ENCODE measurements at regions not wholly inside any gene's neighbourhood (a gene's known extent, or its start where the extent isn't known, plus 50 kb on each side); places are given as distances from the start of the nearest gene placed in this dataset.
"Not testable (repeated sequence)": the region's sequence is repeated elsewhere in the genome, so short reads cannot be mapped to it uniquely, and the experiment has no call there.

DNA sequence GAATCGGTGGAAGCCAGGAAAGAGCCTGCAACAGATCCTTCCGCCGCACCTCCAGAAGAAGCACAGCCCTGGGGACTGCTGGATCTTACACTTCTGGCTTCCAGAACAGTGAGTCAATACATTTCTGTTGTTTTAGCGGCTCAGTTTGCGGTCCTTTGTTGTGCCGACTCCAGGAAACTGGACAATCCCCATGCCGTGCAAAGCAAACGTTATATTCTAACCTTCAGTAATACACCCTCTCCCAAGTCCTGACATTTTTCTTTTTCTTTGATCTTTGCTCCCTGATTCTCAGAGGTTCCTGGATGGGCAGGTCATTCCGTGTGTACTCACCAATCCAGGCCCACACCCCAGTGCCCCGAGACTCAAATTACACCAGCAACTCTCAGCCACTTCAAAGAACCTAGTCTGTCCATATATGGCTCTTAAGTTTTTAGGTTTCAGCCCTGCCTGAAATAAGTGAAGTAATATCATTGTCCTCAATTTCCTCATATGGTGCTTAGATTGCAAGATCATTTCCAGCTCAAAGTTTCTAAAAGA is 387.1 kb upstream of the SGCG start:
- no peaks in the 10 kb centered on the region for H3K36me3 ChIP-seq
- peaks cover 0 to 15% (median 0%) of the 10 kb centered on the region in 3 donors for H3K27me3 ChIP-seq
- peaks cover 0 to 14% (median 8%) of the 10 kb centered on the region in 4 donors for H3K4me1 ChIP-seq
- peak; percentile 62 to 66 for DNase-seq
- no peak overlapping the region for H3K4me3 ChIP-seq
- H3K9me3 ChIP-seq = no peaks in the 10 kb centered on the region
- WGBS, 5 donors = 23 to 56% (median 34%) methylated on average over 10 of the region's 10 CpGs
- intact Hi-C loops (cut with DNase I; ENCODE audit: low total_unique reads) = no loop called here
- TF ChIP-seq EP300 (IDR thresholded peaks at IDR 0.05) = no peak
- TF ChIP-seq, protein P1, sequence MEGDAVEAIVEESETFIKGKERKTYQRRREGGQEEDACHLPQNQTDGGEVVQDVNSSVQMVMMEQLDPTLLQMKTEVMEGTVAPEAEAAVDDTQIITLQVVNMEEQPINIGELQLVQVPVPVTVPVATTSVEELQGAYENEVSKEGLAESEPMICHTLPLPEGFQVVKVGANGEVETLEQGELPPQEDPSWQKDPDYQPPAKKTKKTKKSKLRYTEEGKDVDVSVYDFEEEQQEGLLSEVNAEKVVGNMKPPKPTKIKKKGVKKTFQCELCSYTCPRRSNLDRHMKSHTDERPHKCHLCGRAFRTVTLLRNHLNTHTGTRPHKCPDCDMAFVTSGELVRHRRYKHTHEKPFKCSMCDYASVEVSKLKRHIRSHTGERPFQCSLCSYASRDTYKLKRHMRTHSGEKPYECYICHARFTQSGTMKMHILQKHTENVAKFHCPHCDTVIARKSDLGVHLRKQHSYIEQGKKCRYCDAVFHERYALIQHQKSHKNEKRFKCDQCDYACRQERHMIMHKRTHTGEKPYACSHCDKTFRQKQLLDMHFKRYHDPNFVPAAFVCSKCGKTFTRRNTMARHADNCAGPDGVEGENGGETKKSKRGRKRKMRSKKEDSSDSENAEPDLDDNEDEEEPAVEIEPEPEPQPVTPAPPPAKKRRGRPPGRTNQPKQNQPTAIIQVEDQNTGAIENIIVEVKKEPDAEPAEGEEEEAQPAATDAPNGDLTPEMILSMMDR (IDR thresholded peaks at IDR 0.05) = no peak
- TF ChIP-seq POLR2A (IDR thresholded peaks at IDR 0.05) = no peak
- peak in 1 of 3 donors; percentile 6 for TF ChIP-seq POLR2AphosphoS5 (IDR thresholded peaks at IDR 0.05)
- no peak overlapping the region for H3K27ac ChIP-seq

DNA sequence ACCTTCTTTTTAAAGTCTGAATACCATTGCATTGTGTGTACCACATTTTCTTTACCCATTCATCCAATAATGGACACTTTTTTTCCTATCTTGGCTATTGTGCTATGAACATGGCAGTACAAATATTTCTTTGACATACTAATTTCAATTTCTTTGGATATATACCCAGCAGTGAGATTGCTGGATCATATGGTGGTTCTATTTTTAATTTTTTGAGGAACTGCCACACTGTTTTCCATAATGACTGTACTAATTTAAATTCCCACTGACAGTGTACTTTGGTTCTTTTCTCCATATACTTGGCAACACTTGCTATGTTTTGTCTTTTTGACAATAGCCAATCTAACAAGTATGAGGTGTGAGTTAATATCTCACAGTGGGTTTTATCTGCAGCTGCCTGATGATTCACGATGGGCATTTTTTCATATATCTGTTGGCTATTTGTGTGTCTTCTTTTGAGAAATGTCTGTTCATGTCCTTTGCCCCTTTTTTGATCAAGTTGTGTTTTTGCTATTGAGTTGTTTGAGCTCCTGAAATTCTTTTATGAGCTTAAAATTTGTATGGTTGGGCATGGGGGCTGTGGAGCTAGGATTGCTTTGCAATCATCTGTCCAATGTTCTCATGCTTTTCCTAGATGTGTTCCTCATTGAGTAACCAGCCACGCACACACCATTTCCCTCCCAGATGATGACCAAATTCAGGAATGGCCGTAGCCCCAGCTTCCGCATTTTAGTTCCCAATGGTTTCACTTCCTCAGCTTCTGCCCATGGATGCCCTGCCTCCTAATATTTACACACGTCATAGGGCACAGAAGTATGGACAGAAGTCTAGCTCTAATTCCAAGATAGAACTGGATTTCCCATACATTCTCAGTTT is 380.0 kb upstream of the SGCG start:
- Histone ChIP-seq H3K4me1 (no peaks in the 10 kb centered on the region), H3K36me3 (no peaks in the 10 kb centered on the region), H3K9me3 (no peaks in the 10 kb centered on the region), H3K4me3 (no peak overlapping the region), H3K27ac (no peak overlapping the region), H3K27me3 (no peaks in the 10 kb centered on the region)
- peak in 1 of 2 donors; percentile 43 for DNase-seq
- TF ChIP-seq POLR2AphosphoS5 (IDR thresholded peaks at IDR 0.05) (no peak), EP300 (IDR thresholded peaks at IDR 0.05) (no peak), POLR2A (IDR thresholded peaks at IDR 0.05) (no peak)
- TF ChIP-seq, protein P1 (IDR thresholded peaks at IDR 0.05) = no peak
- 51 to 63% (median 60%) methylated on average over 5 of the region's 5 CpGs for WGBS, 5 donors
- intact Hi-C loops (cut with DNase I; ENCODE audit: low total_unique reads) = no loop called here

DNA sequence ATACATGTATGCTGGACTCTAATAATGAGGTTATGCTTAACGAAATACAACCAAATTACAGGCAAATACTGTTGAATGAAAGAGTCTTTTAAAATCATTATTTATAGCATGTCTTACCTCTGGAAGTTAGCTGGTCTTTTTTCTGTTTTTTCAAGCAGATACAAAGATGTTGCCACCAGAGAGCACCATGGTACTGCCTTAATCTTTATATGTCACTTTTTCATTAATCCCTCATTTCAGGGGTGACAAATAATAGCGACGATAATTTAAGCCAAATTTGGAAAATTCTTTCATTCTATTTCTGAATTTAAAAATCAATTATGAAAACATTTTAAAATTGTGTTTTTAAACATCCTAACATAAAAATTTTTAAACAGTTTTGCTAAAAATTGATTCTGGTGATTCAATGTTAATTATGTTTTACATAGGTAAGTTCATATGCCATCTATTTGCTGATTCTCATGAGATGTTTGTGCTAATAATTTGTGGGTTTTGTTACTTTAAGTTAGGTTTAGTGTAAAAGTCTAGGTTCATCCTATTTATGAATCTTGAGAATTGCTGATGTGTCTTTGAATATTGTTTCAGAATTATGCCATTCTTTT is 379.3 kb upstream of the SGCG start:
- H3K27ac ChIP-seq = no peak overlapping the region
- intact Hi-C loops (cut with DNase I; ENCODE audit: low total_unique reads) = no loop called here
- H3K9me3 ChIP-seq = no peaks in the 10 kb centered on the region
- TF ChIP-seq EP300 (IDR thresholded peaks at IDR 0.05) = no peak
- no peak for TF ChIP-seq POLR2A (IDR thresholded peaks at IDR 0.05)
- TF ChIP-seq, protein P1 (IDR thresholded peaks at IDR 0.05) = no peak
- TF ChIP-seq POLR2AphosphoS5 (IDR thresholded peaks at IDR 0.05) = no peak
- H3K36me3 ChIP-seq = no peaks in the 10 kb centered on the region
- H3K27me3 ChIP-seq = no peaks in the 10 kb centered on the region
- H3K4me1 ChIP-seq = no peaks in the 10 kb centered on the region
- 50 to 56% (median 52%) methylated on average over 3 of the region's 3 CpGs for WGBS, 5 donors
- peak in 1 of 2 donors; percentile 41 for DNase-seq
- H3K4me3 ChIP-seq = no peak overlapping the region

DNA sequence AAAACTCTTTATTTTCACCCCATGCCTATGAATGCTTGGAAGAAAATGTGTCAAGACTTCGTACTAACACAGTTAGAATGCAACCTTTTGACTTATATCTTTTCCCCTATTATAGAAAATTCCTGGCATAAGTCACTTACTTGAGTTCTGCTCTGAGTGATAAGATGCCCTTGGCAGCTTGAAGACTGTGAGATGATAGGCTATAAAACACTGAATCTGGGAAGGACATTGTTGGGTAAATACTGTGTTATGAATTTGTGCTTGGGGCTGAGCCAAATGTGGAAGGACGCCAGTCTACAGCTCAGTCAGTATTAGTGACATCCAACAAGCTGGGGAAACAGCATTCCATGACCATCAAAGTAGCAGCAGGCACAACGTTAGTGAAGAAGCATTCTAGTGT is 368.0 kb upstream of the SGCG start:
- DNase-seq = peak; percentile 51 to 63
- H3K27me3 ChIP-seq = no peaks in the 10 kb centered on the region
- peaks cover 0 to 18% (median 8%) of the 10 kb centered on the region in 4 donors for H3K4me1 ChIP-seq
- H3K36me3 ChIP-seq = no peaks in the 10 kb centered on the region
- TF ChIP-seq EP300 (IDR thresholded peaks at IDR 0.05) (no peak), POLR2AphosphoS5 (IDR thresholded peaks at IDR 0.05) (peak in 2 of 3 donors; percentile 6 to 43)
- H3K4me3 ChIP-seq = no peak overlapping the region
- H3K27ac ChIP-seq = no peak overlapping the region
- 9 to 25% (median 20%) methylated on average over 3 of the region's 3 CpGs for WGBS, 5 donors
- intact Hi-C loops (cut with DNase I; ENCODE audit: low total_unique reads) = no loop called here
- no peaks in the 10 kb centered on the region for H3K9me3 ChIP-seq

DNA sequence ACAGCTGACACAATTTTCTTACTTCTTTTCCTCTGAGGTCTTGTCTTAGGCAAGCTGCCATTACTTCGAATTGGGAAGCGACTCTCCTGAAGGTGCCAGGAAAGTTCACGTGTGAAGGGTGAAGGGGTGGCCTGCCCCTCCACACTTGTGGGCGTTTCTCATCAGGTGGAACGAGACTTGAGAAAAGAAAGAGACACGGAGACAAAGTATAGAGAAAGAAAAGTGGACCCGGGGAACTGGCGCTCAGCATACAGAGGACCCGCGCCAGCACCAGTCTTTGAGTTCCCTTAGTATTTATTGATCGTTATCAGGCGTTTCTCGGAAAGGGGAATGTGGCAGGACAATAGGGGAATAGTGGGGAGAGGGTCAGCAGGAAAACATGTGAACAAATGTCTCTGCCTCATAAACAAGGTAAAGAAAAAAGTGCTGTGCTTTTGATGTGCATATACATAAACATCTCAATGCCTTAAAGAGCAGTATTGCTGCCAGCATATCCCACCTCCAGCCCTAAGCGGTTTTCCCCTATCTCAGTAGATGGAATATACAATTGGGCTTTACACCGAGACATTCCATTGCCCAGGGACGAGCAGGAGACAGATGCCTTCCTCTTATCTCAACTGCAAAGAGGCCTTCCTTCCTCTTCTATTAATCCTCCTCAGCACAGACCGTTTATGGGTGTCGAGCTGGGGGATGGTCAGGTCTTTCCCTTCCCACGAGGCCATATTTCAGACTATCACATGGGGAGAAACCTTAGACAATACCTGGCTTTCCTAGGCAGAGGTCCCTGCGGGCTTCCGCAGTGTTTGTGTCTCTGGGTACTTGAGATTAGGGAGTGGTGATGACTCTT is 367.0 kb upstream of the SGCG start:
- peak overlapping the region in 1 of 5 donors; percentile 30 for H3K27ac ChIP-seq
- H3K4me1 ChIP-seq = peaks cover 0 to 18% (median 8%) of the 10 kb centered on the region in 4 donors
- intact Hi-C loops (cut with DNase I; ENCODE audit: low total_unique reads); H3K27me3 ChIP-seq; DNase-seq; H3K36me3 ChIP-seq; H3K4me3 ChIP-seq; H3K9me3 ChIP-seq: not testable (repeated sequence)
- 13 to 31% (median 20%) methylated on average over 19 to 21 of the region's 21 CpGs for WGBS, 5 donors

DNA sequence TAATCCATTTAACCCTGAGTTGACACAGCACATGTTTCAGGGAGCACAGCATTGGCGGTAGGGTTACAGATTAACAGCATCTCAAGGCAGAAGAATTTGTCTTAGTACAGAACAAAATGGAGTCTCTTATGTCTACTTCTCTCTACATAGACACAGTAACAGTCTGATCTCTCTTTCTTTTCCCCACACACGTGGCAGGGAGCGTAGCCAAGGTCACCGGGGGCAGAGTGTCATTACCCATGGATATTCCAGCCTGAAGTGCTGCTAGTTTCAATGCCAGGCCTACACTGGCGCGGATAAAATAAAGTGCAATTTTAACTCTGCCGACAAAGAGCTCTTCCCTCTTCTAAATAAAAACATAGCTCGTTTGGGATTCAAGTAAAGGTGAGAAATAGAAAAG is 366.3 kb upstream of the SGCG start:
- intact Hi-C loops (cut with DNase I; ENCODE audit: low total_unique reads) = not testable (repeated sequence)

More for the DNA sequence above, 366.3 kb upstream of the SGCG start:
- 58 to 74% (median 66%) methylated on average over 8 of the region's 8 CpGs for WGBS, 5 donors
- not testable (repeated sequence) for H3K27me3 ChIP-seq, H3K9me3 ChIP-seq, H3K36me3 ChIP-seq, H3K4me3 ChIP-seq, DNase-seq, H3K27ac ChIP-seq
- H3K4me1 ChIP-seq = peaks cover 0 to 18% (median 8%) of the 10 kb centered on the region in 4 donors
